ENCODE measurements at regions not wholly inside any gene's neighbourhood (a gene's known extent, or its start where the extent isn't known, plus 50 kb on each side); places are given as distances from the start of the nearest gene placed in this dataset.

- no peak overlapping the region for H3K27ac ChIP-seq
- H3K4me3 ChIP-seq = no peak overlapping the region
- no peaks in the 10 kb centered on the region for H3K27me3 ChIP-seq
- DNase-seq (ENCODE audit: low spot score) = no peak
- no peaks in the 10 kb centered on the region for H3K9me2 ChIP-seq (replicated peaks; ENCODE audit: insufficient read depth)
- no peaks in the 10 kb centered on the region for H3K9me3 ChIP-seq (ENCODE audit: low read depth)
- no peaks in the 10 kb centered on the region for H3K4me1 ChIP-seq (ENCODE audit: insufficient read depth)
- 94% methylated on average over 17 of the region's 17 CpGs for WGBS (ENCODE audit: low lambda C conversion rate, missing lambda C conversion rate)
- H3K4me2 ChIP-seq = no peak overlapping the region
- no peak overlapping the region for H2AFZ ChIP-seq
- H3K79me2 ChIP-seq = no peaks in the 10 kb centered on the region
- TF ChIP-seq EZH2 (IDR thresholded peaks at IDR 0.05; ENCODE audit: borderline replicate concordance) (no peak), EZH2phosphoT487 (IDR thresholded peaks at IDR 0.05; ENCODE audit: low read depth, severe bottlenecking, unreplicated experiment) (no peak), CTCF (IDR thresholded peaks at IDR 0.05; ENCODE audit: poor library complexity) (no peak)
- H4K20me1 ChIP-seq (ENCODE audit: insufficient read depth, poor library complexity, severe bottlenecking) = no peaks in the 10 kb centered on the region
- H3K36me3 ChIP-seq (replicated peaks; ENCODE audit: insufficient read depth, low read depth) = no peaks in the 10 kb centered on the region
Observed at GRCh38 chr10:129329385-129330055, 137.5 kb upstream of the MGMT start.

DNA sequence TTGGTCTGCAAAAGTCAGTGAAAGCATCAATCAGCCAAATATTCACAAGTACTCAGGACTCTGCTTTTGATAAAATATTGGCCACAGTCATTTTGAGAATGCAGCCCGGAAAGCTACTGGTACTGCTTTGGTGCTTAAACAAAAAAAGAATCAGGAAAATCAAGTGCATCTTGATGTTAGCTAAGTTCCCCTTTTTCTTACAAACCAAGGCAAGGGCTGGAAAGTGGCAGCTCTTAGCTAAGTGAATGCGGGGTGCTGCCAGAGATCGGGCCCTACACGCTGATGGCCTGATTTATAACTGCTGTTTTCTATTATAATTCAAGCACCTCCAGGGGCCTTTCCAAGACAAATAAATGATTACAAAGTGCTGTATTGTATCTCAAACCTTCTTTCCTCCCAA, 136.8 kb upstream of the MGMT start:
- Histone ChIP-seq H3K27me3 (no peaks in the 10 kb centered on the region), H3K9me2 (replicated peaks; ENCODE audit: insufficient read depth) (no peaks in the 10 kb centered on the region), H3K4me1 (ENCODE audit: insufficient read depth) (no peaks in the 10 kb centered on the region), H4K20me1 (ENCODE audit: insufficient read depth, poor library complexity, severe bottlenecking) (no peaks in the 10 kb centered on the region), H3K79me2 (no peaks in the 10 kb centered on the region), H2AFZ (no peak overlapping the region), H3K36me3 (replicated peaks; ENCODE audit: insufficient read depth, low read depth) (no peaks in the 10 kb centered on the region), H3K4me2 (no peak overlapping the region), H3K9me3 (ENCODE audit: low read depth) (no peaks in the 10 kb centered on the region), H3K4me3 (no peak overlapping the region), H3K27ac (no peak overlapping the region)
- 89% methylated on average over 4 of the region's 4 CpGs for WGBS (ENCODE audit: low lambda C conversion rate, missing lambda C conversion rate)
- DNase-seq (ENCODE audit: low spot score) = no peak
- TF ChIP-seq EZH2 (IDR thresholded peaks at IDR 0.05; ENCODE audit: borderline replicate concordance) = no peak
- no peak for TF ChIP-seq CTCF (IDR thresholded peaks at IDR 0.05; ENCODE audit: poor library complexity)
- no peak for TF ChIP-seq EZH2phosphoT487 (IDR thresholded peaks at IDR 0.05; ENCODE audit: low read depth, severe bottlenecking, unreplicated experiment)

DNA sequence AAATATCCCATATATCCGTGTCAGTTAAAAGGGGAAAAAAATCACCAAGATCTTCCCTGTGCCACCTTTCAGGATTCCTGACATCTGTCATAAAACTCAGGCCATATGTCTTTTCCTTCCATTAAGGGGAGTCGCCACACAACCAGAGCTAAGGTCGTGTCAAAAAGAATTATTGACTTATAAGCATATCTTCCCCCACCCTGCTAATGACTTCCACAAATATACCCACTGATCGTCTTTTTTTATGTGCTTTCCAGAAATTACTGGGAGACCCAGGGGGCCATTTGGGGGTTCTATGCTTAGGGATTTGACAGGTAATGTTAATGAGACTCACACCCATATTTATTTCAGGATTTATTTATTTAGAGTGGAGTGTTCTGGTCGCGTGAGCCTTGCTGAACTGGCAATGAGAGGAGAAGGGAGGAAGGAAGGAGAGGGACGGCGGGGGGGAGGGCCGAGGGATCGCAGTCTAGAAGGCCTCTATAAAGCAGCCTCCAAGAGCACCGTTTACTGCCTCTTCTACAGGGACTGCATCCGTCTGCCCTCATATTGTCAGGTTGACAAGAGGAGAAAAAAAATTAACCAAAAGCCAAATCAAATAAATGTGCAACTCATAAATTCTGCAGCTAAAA, 135.7 kb upstream of the MGMT start:
- Histone ChIP-seq H3K4me2 (no peak overlapping the region), H3K9me2 (replicated peaks; ENCODE audit: insufficient read depth) (no peaks in the 10 kb centered on the region), H3K27me3 (no peaks in the 10 kb centered on the region), H3K79me2 (no peaks in the 10 kb centered on the region), H3K9me3 (ENCODE audit: low read depth) (no peaks in the 10 kb centered on the region), H3K4me1 (ENCODE audit: insufficient read depth) (no peaks in the 10 kb centered on the region), H3K27ac (no peak overlapping the region), H2AFZ (no peak overlapping the region), H3K4me3 (no peak overlapping the region), H3K36me3 (replicated peaks; ENCODE audit: insufficient read depth, low read depth) (no peaks in the 10 kb centered on the region), H4K20me1 (ENCODE audit: insufficient read depth, poor library complexity, severe bottlenecking) (no peaks in the 10 kb centered on the region)
- DNase-seq (ENCODE audit: low spot score) = no peak
- WGBS (ENCODE audit: low lambda C conversion rate, missing lambda C conversion rate) = 72% methylated on average over 12 of the region's 12 CpGs
- TF ChIP-seq EZH2phosphoT487 (IDR thresholded peaks at IDR 0.05; ENCODE audit: low read depth, severe bottlenecking, unreplicated experiment) (no peak), CTCF (IDR thresholded peaks at IDR 0.05; ENCODE audit: poor library complexity) (no peak), EZH2 (IDR thresholded peaks at IDR 0.05; ENCODE audit: borderline replicate concordance) (no peak)
